ENCODE measurements at regions not wholly inside any gene's neighbourhood (a gene's known extent, or its start where the extent isn't known, plus 50 kb on each side); places are given as distances from the start of the nearest gene placed in this dataset.

- ATAC-seq (no peak), DNase-seq (no peak)
- Histone ChIP-seq H3K36me3 (no peaks in the 10 kb centered on the region), H3K9me3 (peaks cover 0 to under 1% of the 10 kb centered on the region in 2 donors), H3K4me3 (no peak overlapping the region), H3K27me3 (no peaks in the 10 kb centered on the region), H3K4me1 (no peaks in the 10 kb centered on the region), H3K27ac (no peak overlapping the region)
- intact Hi-C loops (cut with DNase I): no loop called here
- no peak for TF ChIP-seq CTCF (IDR thresholded peaks at IDR 0.05)
Observed at GRCh38 chr2:52369178-52369577, 1337.2 kb upstream of the NRXN1 start.

- intact Hi-C loops (cut with DNase I): no loop called here
- no peaks in the 10 kb centered on the region for H3K27me3 ChIP-seq
- TF ChIP-seq CTCF (IDR thresholded peaks at IDR 0.05): no peak
- no peaks in the 10 kb centered on the region for H3K4me1 ChIP-seq
- DNase-seq (no peak), ATAC-seq (peak; percentile 43)
- no peaks in the 10 kb centered on the region for H3K36me3 ChIP-seq
- H3K9me3 ChIP-seq: peaks cover 0 to 7% of the 10 kb centered on the region in 2 donors
- H3K4me3 ChIP-seq: no peak overlapping the region
- H3K27ac ChIP-seq: no peak overlapping the region
Observed at GRCh38 chr2:52368141-52368540, 1336.2 kb upstream of the NRXN1 start.

- Histone ChIP-seq H3K9me3 (peaks cover 0 to 7% of the 10 kb centered on the region in 2 donors), H3K27me3 (no peaks in the 10 kb centered on the region), H3K27ac (no peak overlapping the region), H3K4me1 (no peaks in the 10 kb centered on the region), H3K36me3 (no peaks in the 10 kb centered on the region), H3K4me3 (no peak overlapping the region)
- TF ChIP-seq CTCF (IDR thresholded peaks at IDR 0.05): no peak
- ATAC-seq (no peak), DNase-seq (no peak)
- intact Hi-C loops (cut with DNase I): no loop called here
Observed at GRCh38 chr2:52365946-52366345, 1334.0 kb upstream of the NRXN1 start.

GRCh38 chr2:52356556-52356955 lies 1324.6 kb upstream of the NRXN1 start:
- no peak for TF ChIP-seq CTCF (IDR thresholded peaks at IDR 0.05)
- intact Hi-C loops (cut with DNase I): no loop called here

GRCh38 chr2:52347292-52347691 lies 1315.4 kb upstream of the NRXN1 start:
- no peak overlapping the region for H3K27ac ChIP-seq
- no peaks in the 10 kb centered on the region for H3K36me3 ChIP-seq
- ATAC-seq: no peak
- DNase-seq: no peak
- intact Hi-C loops (cut with DNase I): no loop called here
- no peaks in the 10 kb centered on the region for H3K9me3 ChIP-seq
- no peak for TF ChIP-seq CTCF (IDR thresholded peaks at IDR 0.05)
- H3K27me3 ChIP-seq: no peaks in the 10 kb centered on the region
- no peak overlapping the region for H3K4me3 ChIP-seq
- no peaks in the 10 kb centered on the region for H3K4me1 ChIP-seq

More at GRCh38 chr2:52356556-52356955, 1324.6 kb upstream of the NRXN1 start:
- no peak for ATAC-seq
- no peak overlapping the region for H3K27ac ChIP-seq
- H3K27me3 ChIP-seq: no peaks in the 10 kb centered on the region
- H3K9me3 ChIP-seq: peaks cover 0 to 9% of the 10 kb centered on the region in 2 donors
- H3K36me3 ChIP-seq: no peaks in the 10 kb centered on the region
- H3K4me3 ChIP-seq: no peak overlapping the region
- no peak for DNase-seq
- H3K4me1 ChIP-seq: no peaks in the 10 kb centered on the region
